Keratinocyte (primary cell): ENCODE measurements at regions not wholly inside any gene's neighbourhood (a gene's known extent, or its start where the extent isn't known, plus 50 kb on each side); places are given as distances from the start of the nearest gene placed in this dataset.

Experiments
- DNase-seq: peaks from one replicate; pipeline ENCODE4 v3.0.0-alpha.2; 2011; ENCODE audit warnings: low read depth, missing footprints, low spot score
- FAIRE-seq: peaks from 2 replicates; lab custom pipeline; 2011; peaks lifted over from hg19 to GRCh38; lab: Jason Lieb, UNC
- H2AFZ ChIP-seq: 2 replicates; pipeline ENCODE4 v1.6.0; 2012; ENCODE audit warnings: low read length, control low read depth, inconsistent platforms; ENCODE audit not compliant: control insufficient read depth
- H3K27ac ChIP-seq: 2 replicates; pipeline ENCODE4 v1.5.1; 2011; ENCODE audit warnings: low read length; ENCODE audit not compliant: control insufficient read depth, insufficient read depth
- H3K27me3 ChIP-seq: 3 replicates; pipeline ENCODE4 v1.6.0; 2011; ENCODE audit warnings: low read length; ENCODE audit not compliant: control insufficient read depth, insufficient read depth; ENCODE audit errors: extremely low read depth
- H3K36me3 ChIP-seq, 2 experiments: 2 replicates in 1 of 2; 3 replicates in 1 of 2; pipeline ENCODE4 v1.5.1; 2011; ENCODE audit warnings: low read length in 2 of 2, mild to moderate bottlenecking in 1 of 2; ENCODE audit not compliant: control insufficient read depth in 2 of 2, insufficient read depth in 2 of 2; ENCODE audit errors: extremely low read depth in 1 of 2
- H3K4me1 ChIP-seq: 3 replicates; pipeline ENCODE4 v1.5.1; 2011; ENCODE audit warnings: low read length; ENCODE audit not compliant: control insufficient read depth, insufficient read depth; ENCODE audit errors: extremely low read depth
- H3K4me2 ChIP-seq: 3 replicates; pipeline ENCODE4 v1.6.0; 2011; ENCODE audit warnings: low read depth, low read length; ENCODE audit not compliant: control insufficient read depth, insufficient read depth; ENCODE audit errors: extremely low read depth
- H3K4me3 ChIP-seq, 3 experiments: fragments of 200-600 bp in 1 of 3; sonication (generic) in 1 of 3; 2 replicates in 2 of 3; 3 replicates in 1 of 3; pipeline ENCODE4 v1.5.1; 2011 to 2016; ENCODE audit warnings: low read length in 3 of 3, mild to moderate bottlenecking in 3 of 3, control low read depth in 2 of 3, inconsistent platforms in 1 of 3, low read depth in 1 of 3, mixed read lengths in 1 of 3, mixed run types in 1 of 3, moderate library complexity in 1 of 3; ENCODE audit not compliant: control insufficient read depth in 2 of 3, insufficient read depth in 2 of 3; ENCODE audit errors: extremely low read depth in 1 of 3
- H3K79me2 ChIP-seq: 2 replicates; pipeline ENCODE4 v1.6.0; 2012; ENCODE audit warnings: low read length; ENCODE audit not compliant: control insufficient read depth, insufficient read depth
- H3K9ac ChIP-seq: 3 replicates; pipeline ENCODE4 v1.6.0; 2011; ENCODE audit warnings: low read length; ENCODE audit not compliant: control insufficient read depth, insufficient read depth; ENCODE audit errors: extremely low read depth
- H3K9me1 ChIP-seq: 3 replicates; pipeline ENCODE4 v1.6.0; 2011; ENCODE audit warnings: low read length; ENCODE audit not compliant: control insufficient read depth, insufficient read depth; ENCODE audit errors: extremely low read depth
- H3K9me3 ChIP-seq: 2 replicates; pipeline ENCODE4 v1.5.1; 2012; ENCODE audit warnings: low read depth, low read length; ENCODE audit not compliant: control insufficient read depth
- H4K20me1 ChIP-seq: 3 replicates; pipeline ENCODE4 v1.6.0; 2011; ENCODE audit warnings: low read length; ENCODE audit not compliant: control insufficient read depth, insufficient read depth; ENCODE audit errors: extremely low read depth
- CTCF ChIP-seq, 3 experiments: IDR thresholded peaks in 1 of 3; conservative IDR thresholded peaks in 1 of 3; optimal IDR thresholded peaks in 1 of 3; 2 replicates in 2 of 3; 3 replicates in 1 of 3; pipeline versions ENCODE3 to v1.5.1; 2011; ENCODE audit warnings: low read length in 3 of 3, mild to moderate bottlenecking in 3 of 3, moderate library complexity in 2 of 3, control low read depth in 1 of 3, inconsistent platforms in 1 of 3; ENCODE audit not compliant: insufficient read depth in 2 of 3; ENCODE audit errors: extremely low read depth in 1 of 3
- EZH2 ChIP-seq: IDR thresholded peaks from one replicate; pipeline ENCODE4 v1.6.1; 2012; ENCODE audit warnings: inconsistent platforms, mild to moderate bottlenecking, low read length, moderate library complexity
- dilution Hi-C: fragments of 300-500 bp; cut with MboI; formaldehyde crosslinking; loops from one replicate; pipeline ENCODE4 v1.7.0; 2020; ENCODE audit warnings: low sequenced_read_pairs; ENCODE audit not compliant: extremely low pct_ligation_motif_present

- FAIRE-seq (no peak), DNase-seq (no peak)
- H3K4me3 ChIP-seq, result no peak overlapping the region
- H3K27me3 ChIP-seq, result peaks cover 2% of the 10 kb centered on the region
- H3K4me1 ChIP-seq, result no peaks in the 10 kb centered on the region
- no peaks in the 10 kb centered on the region for H3K9me3 ChIP-seq
- no peak for TF ChIP-seq CTCF (optimal IDR thresholded peaks at IDR 0.05 in 1 of 3, IDR thresholded peaks at IDR 0.05 in 1 of 3, conservative IDR thresholded peaks at IDR 0.05 in 1 of 3; ENCODE audit: extremely low read depth in 1 of 3, insufficient read depth in 2 of 3, low read length in 3 of 3)
- TF ChIP-seq EZH2, result no peak
- H3K4me2 ChIP-seq, result no peak overlapping the region
- dilution Hi-C loops, result no loop called here
- H3K36me3 ChIP-seq, result no peaks in the 10 kb centered on the region
- H4K20me1 ChIP-seq, result no peaks in the 10 kb centered on the region
- H2AFZ ChIP-seq, result no peak overlapping the region
- H3K79me2 ChIP-seq, result no peaks in the 10 kb centered on the region
- no peaks in the 10 kb centered on the region for H3K9me1 ChIP-seq
- H3K9ac ChIP-seq, result no peak overlapping the region
- H3K27ac ChIP-seq, result no peak overlapping the region
Measured at GRCh38 chr11:112871909-112872500, 89.2 kb upstream of the NCAM1 start.

- H3K4me3 ChIP-seq, result no peak overlapping the region
- no peak overlapping the region for H2AFZ ChIP-seq
- FAIRE-seq (no peak), DNase-seq (no peak)
- H3K4me1 ChIP-seq, result no peaks in the 10 kb centered on the region
- no peaks in the 10 kb centered on the region for H3K9me1 ChIP-seq
- no peak overlapping the region for H3K9ac ChIP-seq
- H3K27me3 ChIP-seq, result peaks cover 2% of the 10 kb centered on the region
- H3K9me3 ChIP-seq, result no peaks in the 10 kb centered on the region
- no peak overlapping the region for H3K27ac ChIP-seq
- TF ChIP-seq CTCF (optimal IDR thresholded peaks at IDR 0.05 in 1 of 3, IDR thresholded peaks at IDR 0.05 in 1 of 3, conservative IDR thresholded peaks at IDR 0.05 in 1 of 3; ENCODE audit: extremely low read depth in 1 of 3, insufficient read depth in 2 of 3, low read length in 3 of 3) (no peak), EZH2 (no peak)
- H4K20me1 ChIP-seq, result no peaks in the 10 kb centered on the region
- no peaks in the 10 kb centered on the region for H3K79me2 ChIP-seq
- no peaks in the 10 kb centered on the region for H3K36me3 ChIP-seq
- dilution Hi-C loops, result no loop called here
- H3K4me2 ChIP-seq, result no peak overlapping the region
Measured at GRCh38 chr11:112874980-112875379, 86.2 kb upstream of the NCAM1 start.
